GM23338 (cell line): ENCODE measurements at regions not wholly inside any gene's neighbourhood (a gene's known extent, or its start where the extent isn't known, plus 50 kb on each side); places are given as distances from the start of the nearest gene placed in this dataset.

Source experiments
- ATAC-seq: fragments of 200-7000 bp; cut with Tn5 transposase; 3 replicates; pipeline ENCODE4 v1.9.1; 2020
- DNase-seq: peaks from one replicate; pipeline ENCODE4 v3.0.0-alpha.2; 2015; ENCODE audit warnings: low spot score
- H2AFZ ChIP-seq: fragments of 200-600 bp; sonication (generic); 2 replicates; pipeline ENCODE4 v1.8.0; 2016; ENCODE audit warnings: antibody characterized with exemption, mild to moderate bottlenecking, moderate library complexity
- H3F3A ChIP-seq: fragments of 200-600 bp; sonication (generic); replicated peaks from 2 replicates; pipeline ENCODE4 v1.8.0; 2017; ENCODE audit warnings: antibody characterized with exemption, mixed run types, low read depth
- H3K27ac ChIP-seq: fragments of 200-600 bp; sonication (generic); 2 replicates; pipeline ENCODE4 v1.6.1; 2016; ENCODE audit warnings: low read depth
- H3K27me3 ChIP-seq: fragments of 200-600 bp; sonication (generic); 2 replicates; pipeline ENCODE4 v1.8.0; 2016; ENCODE audit warnings: mild to moderate bottlenecking, mixed run types, moderate library complexity; ENCODE audit not compliant: insufficient read depth
- H3K36me3 ChIP-seq: fragments of 200-600 bp; sonication (generic); 2 replicates; pipeline ENCODE4 v1.8.0; 2016; ENCODE audit warnings: mild to moderate bottlenecking; ENCODE audit not compliant: insufficient read depth
- H3K4me1 ChIP-seq: fragments of 200-600 bp; sonication (generic); 2 replicates; pipeline ENCODE4 v1.8.0; 2016; ENCODE audit warnings: mild to moderate bottlenecking, moderate library complexity; ENCODE audit not compliant: insufficient read depth
- H3K4me2 ChIP-seq: fragments of 200-600 bp; sonication (generic); 2 replicates; pipeline ENCODE4 v1.7.1; 2017; ENCODE audit warnings: mixed run types
- H3K4me3 ChIP-seq: fragments of 200-600 bp; sonication (generic); 2 replicates; pipeline ENCODE4 v1.6.1; 2016; ENCODE audit warnings: mixed run types
- H3K79me2 ChIP-seq: fragments of 200-600 bp; sonication (generic); replicated peaks from 2 replicates; pipeline ENCODE4 v1.8.0; 2017; ENCODE audit warnings: mild to moderate bottlenecking; ENCODE audit not compliant: insufficient read depth
- H3K9me2 ChIP-seq: fragments of 200-600 bp; sonication (generic); 2 replicates; pipeline ENCODE4 v1.8.0; 2017; ENCODE audit not compliant: insufficient read depth
- H4K20me1 ChIP-seq: fragments of 200-600 bp; sonication (generic); replicated peaks from 2 replicates; pipeline ENCODE4 v1.8.0; 2017; ENCODE audit warnings: mild to moderate bottlenecking; ENCODE audit not compliant: insufficient read depth
- H3K27ac Mint-ChIP-seq: 2 replicates; pipeline ENCODE4 v1.8.0; 2020; ENCODE audit warnings: inconsistent platforms, mild to moderate bottlenecking, moderate library complexity, mixed read lengths
- H3K27me3 Mint-ChIP-seq: 3 replicates; pipeline ENCODE4 v1.8.0; 2022; ENCODE audit warnings: low read depth, mild to moderate bottlenecking, moderate library complexity, mixed read lengths, inconsistent platforms; ENCODE audit not compliant: insufficient read depth, poor library complexity
- H3K36me3 Mint-ChIP-seq: 3 replicates; pipeline ENCODE4 v1.8.0; 2021; ENCODE audit warnings: low read depth, mild to moderate bottlenecking, inconsistent platforms, moderate library complexity, mixed read lengths
- H3K4me1 Mint-ChIP-seq: 3 replicates; pipeline ENCODE4 v1.8.0; 2020; ENCODE audit warnings: mild to moderate bottlenecking, inconsistent platforms, mixed read lengths
- H3K4me3 Mint-ChIP-seq: 3 replicates; pipeline ENCODE4 v1.8.0; 2021; ENCODE audit warnings: moderate library complexity, mild to moderate bottlenecking, inconsistent platforms, mixed read lengths
- H3K9me3 Mint-ChIP-seq: 3 replicates; pipeline ENCODE4 v1.8.0; 2020; ENCODE audit warnings: moderate library complexity, mild to moderate bottlenecking, inconsistent platforms, mixed read lengths
- CREB1 ChIP-seq: fragments of 250-450 bp; sonication (Bioruptor Pico); IDR thresholded peaks from 2 replicates; pipeline ENCODE4 v1.5.0; 2020; ENCODE audit warnings: low read depth, mild to moderate bottlenecking, moderate library complexity
- CTCF ChIP-seq, 2 experiments: fragments of 200-600 bp in 1 of 2; sonication (generic) in 1 of 2; conservative IDR thresholded peaks; 2 replicates each; pipeline versions ENCODE4 v1.5.1 to v1.6.1; 2016 to 2017; ENCODE audit warnings: antibody characterized with exemption in 2 of 2, low read depth in 2 of 2, mild to moderate bottlenecking in 2 of 2, moderate library complexity in 1 of 2
- EZH2 ChIP-seq: fragments of 200-600 bp; sonication (generic); IDR thresholded peaks from one replicate; pipeline ENCODE4 v1.8.0; 2017; ENCODE audit warnings: antibody characterized with exemption, mild to moderate bottlenecking, low read depth; ENCODE audit not compliant: unreplicated experiment
- JUNB ChIP-seq: IDR thresholded peaks from one replicate; pipeline ENCODE4 v1.6.1; 2016; ENCODE audit warnings: antibody characterized with exemption; ENCODE audit not compliant: unreplicated experiment
- NANOG ChIP-seq: IDR thresholded peaks from 2 replicates; pipeline ENCODE4 v1.6.1; 2016; ENCODE audit warnings: antibody characterized with exemption, borderline replicate concordance
- REST ChIP-seq: IDR thresholded peaks from one replicate; pipeline ENCODE4 v1.6.1; 2018; ENCODE audit warnings: antibody characterized with exemption; ENCODE audit not compliant: unreplicated experiment
- STAT1 ChIP-seq: IDR thresholded peaks from one replicate; pipeline ENCODE4 v1.6.1; 2016; ENCODE audit warnings: antibody characterized with exemption; ENCODE audit not compliant: unreplicated experiment
- ZNF462 ChIP-seq: fragments of 250-450 bp; sonication (Bioruptor Pico); IDR thresholded peaks from 2 replicates; pipeline ENCODE4 v1.5.0; 2020; ENCODE audit warnings: mild to moderate bottlenecking, moderate library complexity

- no peak for TF ChIP-seq REST
Observed at GRCh38 chr2:5494212-5494611, 198.0 kb upstream of the SOX11 start (continued).

GRCh38 chr2:5495586-5495985 is 196.6 kb upstream of the SOX11 start:
- no peaks in the 10 kb centered on the region for H3K27me3 ChIP-seq
- Mint-ChIP-seq H3K4me1 (peaks cover 12% of the 10 kb centered on the region), H3K27me3 (peaks cover 2% of the 10 kb centered on the region), H3K27ac (no peak overlapping the region), H3K9me3 (peaks cover 82% of the 10 kb centered on the region), H3K4me3 (no peak overlapping the region), H3K36me3 (peaks cover 8% of the 10 kb centered on the region)
- H3F3A ChIP-seq, result no peaks in the 10 kb centered on the region
- H3K79me2 ChIP-seq, result no peaks in the 10 kb centered on the region
- H3K9me2 ChIP-seq, result no peaks in the 10 kb centered on the region
- no peak overlapping the region for H3K4me3 ChIP-seq
- peaks cover 14% of the 10 kb centered on the region for H3K4me1 ChIP-seq
- no peaks in the 10 kb centered on the region for H4K20me1 ChIP-seq
- no peak for DNase-seq
- H2AFZ ChIP-seq, result no peak overlapping the region
- no peak overlapping the region for H3K4me2 ChIP-seq
- TF ChIP-seq JUNB (no peak), CREB1 (CRISPR knock-in tag) (no peak), REST (no peak), EZH2 (no peak), ZNF462 (CRISPR knock-in tag) (no peak), STAT1 (no peak), NANOG (no peak), CTCF (conservative IDR thresholded peaks at IDR 0.05; ENCODE audit: low read depth in 2 of 2) (no peak)
- ATAC-seq, result peak; percentile 28; the same call in 1 of the 3 replicates
- H3K36me3 ChIP-seq, result peaks cover 4% of the 10 kb centered on the region; the same call in 1 of the 2 replicates
- H3K27ac ChIP-seq, result no peak overlapping the region
